ENCODE measurements at regions not wholly inside any gene's neighbourhood (a gene's known extent, or its start where the extent isn't known, plus 50 kb on each side); places are given as distances from the start of the nearest gene placed in this dataset.
"Not testable (repeated sequence)": the region's sequence is repeated elsewhere in the genome, so short reads cannot be mapped to it uniquely, and the experiment has no call there.

DNA sequence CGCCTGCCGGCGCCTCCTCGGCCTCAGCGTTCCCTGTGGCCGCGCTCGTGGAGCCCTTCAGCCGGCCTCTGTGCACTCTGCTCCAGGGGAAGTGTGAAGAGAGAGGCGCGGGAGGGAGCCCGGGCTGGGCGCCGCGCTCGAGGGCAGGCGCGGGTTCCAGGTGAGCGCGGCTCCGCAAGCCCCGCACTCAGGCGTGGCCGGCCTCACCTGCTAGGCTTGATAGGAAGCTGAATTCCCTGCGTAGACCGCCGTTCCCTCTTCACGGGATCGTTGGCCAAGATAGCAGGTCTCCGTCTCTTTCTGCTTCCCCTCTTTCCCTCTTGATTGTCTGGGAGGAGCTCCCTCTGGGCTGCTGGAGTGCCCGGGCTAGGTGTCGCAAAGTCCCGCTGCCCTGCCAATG, 89.7 kb downstream of the ASCL4 start:
- TF ChIP-seq CTCF (IDR thresholded peaks at IDR 0.05; ENCODE audit: unreplicated experiment): no peak
- Mint-ChIP-seq H3K36me3 (ENCODE audit: insufficient read depth) (no peaks in the 10 kb centered on the region), H3K4me1 (ENCODE audit: low read depth) (peaks cover 1% of the 10 kb centered on the region), H3K4me3 (ENCODE audit: low read depth) (peak overlapping the region; percentile 36), H3K27ac (no peak overlapping the region), H3K27me3 (peaks cover 72% of the 10 kb centered on the region), H3K9me3 (ENCODE audit: low read depth) (peaks cover 7% of the 10 kb centered on the region)
- DNase-seq (ENCODE audit: low spot score, unreplicated experiment): no peak

DNA sequence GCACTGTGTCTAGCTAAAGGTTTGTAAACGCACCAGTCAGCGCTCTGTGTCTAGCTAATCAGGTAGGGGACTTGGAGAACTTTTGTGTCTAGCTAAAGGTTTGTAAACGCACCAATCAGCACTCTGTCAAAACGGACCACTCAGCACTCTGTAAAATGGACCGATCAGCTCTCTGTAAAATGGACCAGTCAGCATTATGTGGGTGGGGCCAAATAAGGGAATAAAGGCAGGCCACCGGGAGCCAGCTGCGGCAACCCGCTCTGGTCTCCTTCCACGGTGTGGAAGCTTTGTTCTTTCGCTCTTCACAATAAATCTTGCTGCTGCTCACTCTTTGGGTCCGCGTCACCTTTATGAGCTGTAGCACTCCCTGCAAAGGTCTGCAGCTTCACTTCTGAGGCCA, 90.2 kb downstream of the ASCL4 start:
- not testable (repeated sequence) for H3K4me3 Mint-ChIP-seq (ENCODE audit: low read depth); H3K27ac Mint-ChIP-seq; H3K36me3 Mint-ChIP-seq (ENCODE audit: insufficient read depth); H3K9me3 Mint-ChIP-seq (ENCODE audit: low read depth); H3K4me1 Mint-ChIP-seq (ENCODE audit: low read depth); DNase-seq (ENCODE audit: low spot score, unreplicated experiment)
- H3K27me3 Mint-ChIP-seq: peaks cover 73% of the 10 kb centered on the region

DNA sequence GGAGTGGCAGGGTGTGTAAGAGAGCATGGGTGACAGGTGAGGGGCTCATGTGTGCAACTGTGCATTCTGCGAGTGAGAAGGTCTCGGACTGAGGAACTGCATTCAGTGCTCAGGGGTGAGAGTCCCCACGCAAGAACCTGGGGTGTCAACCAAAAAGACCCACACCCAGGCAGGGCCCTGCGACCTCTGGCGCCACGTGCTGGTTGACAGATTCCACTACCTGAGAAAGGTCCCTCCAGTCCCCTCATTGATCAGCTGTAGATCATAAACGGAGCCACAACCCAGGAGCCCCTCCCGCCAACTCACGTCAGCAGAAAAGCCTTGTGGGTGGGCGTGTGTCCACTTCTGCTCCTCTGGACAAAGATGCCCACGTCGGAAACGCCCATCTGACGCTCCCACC, 98.7 kb downstream of the ASCL4 start:
- Mint-ChIP-seq H3K36me3 (ENCODE audit: insufficient read depth) (no peaks in the 10 kb centered on the region), H3K9me3 (ENCODE audit: low read depth) (no peaks in the 10 kb centered on the region), H3K27me3 (peaks cover 61% of the 10 kb centered on the region), H3K4me1 (ENCODE audit: low read depth) (no peaks in the 10 kb centered on the region), H3K27ac (no peak overlapping the region), H3K4me3 (ENCODE audit: low read depth) (no peak overlapping the region)
- no peak for DNase-seq (ENCODE audit: low spot score, unreplicated experiment)
- no peak for TF ChIP-seq CTCF (IDR thresholded peaks at IDR 0.05; ENCODE audit: unreplicated experiment)

- peaks cover 57% of the 10 kb centered on the region for H3K27me3 Mint-ChIP-seq
- no peak overlapping the region for H3K4me3 Mint-ChIP-seq (ENCODE audit: low read depth)
- no peaks in the 10 kb centered on the region for H3K36me3 Mint-ChIP-seq (ENCODE audit: insufficient read depth)
- TF ChIP-seq CTCF (IDR thresholded peaks at IDR 0.05; ENCODE audit: unreplicated experiment): no peak
- H3K9me3 Mint-ChIP-seq (ENCODE audit: low read depth): no peaks in the 10 kb centered on the region
- H3K4me1 Mint-ChIP-seq (ENCODE audit: low read depth): no peaks in the 10 kb centered on the region
- H3K27ac Mint-ChIP-seq: no peak overlapping the region
- no peak for DNase-seq (ENCODE audit: low spot score, unreplicated experiment)
These were observed 101.3 kb downstream of the ASCL4 start for GRCh38 chr12:107875786-107876185.

DNA sequence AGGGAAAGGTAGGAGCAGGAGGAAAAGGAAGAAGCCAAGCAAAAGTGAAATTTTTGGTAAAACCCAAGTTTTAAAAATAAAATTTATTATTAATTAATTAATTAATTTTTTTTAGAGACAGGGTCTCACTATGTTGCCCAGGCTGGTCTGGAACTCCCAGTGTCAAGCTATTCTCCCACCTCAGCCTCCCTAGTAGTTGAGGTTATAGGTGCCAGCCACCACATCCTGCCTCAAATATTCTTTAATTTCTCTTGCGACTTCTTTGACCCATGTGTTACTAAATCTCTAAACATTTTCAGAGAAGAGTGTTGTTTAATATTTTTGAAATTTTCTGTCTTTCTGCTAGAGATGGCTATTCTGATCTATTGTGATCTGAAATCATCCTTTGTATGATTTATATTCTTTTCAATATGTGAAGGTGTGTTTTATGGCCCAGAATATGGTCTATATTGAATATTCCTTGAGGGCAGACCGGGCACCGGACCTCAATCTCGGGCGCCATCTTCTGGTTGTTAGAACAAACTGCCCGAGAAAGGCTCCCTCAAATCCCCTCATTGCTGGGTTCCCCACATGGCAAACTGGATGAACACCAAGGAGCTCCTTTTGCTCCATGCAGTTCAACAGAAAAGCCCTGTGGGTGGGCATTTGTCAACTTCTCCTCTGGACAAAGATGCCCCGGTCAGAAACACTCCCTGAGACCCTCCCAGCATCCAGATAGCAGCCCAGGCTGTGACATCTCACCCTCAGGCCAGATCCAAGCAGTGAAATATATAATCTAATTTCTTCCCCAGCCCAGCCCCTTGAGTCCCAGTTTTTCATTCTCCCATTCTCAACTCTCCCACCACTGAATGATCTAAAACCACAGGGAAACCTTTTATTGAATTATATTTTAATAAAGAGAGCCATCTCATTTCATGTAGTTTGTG, 110.5 kb downstream of the ASCL4 start:
- no peaks in the 10 kb centered on the region for H3K9me3 Mint-ChIP-seq (ENCODE audit: low read depth)
- no peak overlapping the region for H3K27ac Mint-ChIP-seq
- TF ChIP-seq CTCF (IDR thresholded peaks at IDR 0.05; ENCODE audit: unreplicated experiment): peak; percentile 83
- no peak overlapping the region for H3K4me3 Mint-ChIP-seq (ENCODE audit: low read depth)
- H3K4me1 Mint-ChIP-seq (ENCODE audit: low read depth): no peaks in the 10 kb centered on the region
- no peaks in the 10 kb centered on the region for H3K36me3 Mint-ChIP-seq (ENCODE audit: insufficient read depth)
- peaks cover 44% of the 10 kb centered on the region for H3K27me3 Mint-ChIP-seq
- peak; percentile 41 for DNase-seq (ENCODE audit: low spot score, unreplicated experiment)

GRCh38 chr12:107888789-107889188, 114.3 kb downstream of the ASCL4 start:
- Mint-ChIP-seq H3K9me3 (ENCODE audit: low read depth) (no peaks in the 10 kb centered on the region), H3K27me3 (peaks cover 24% of the 10 kb centered on the region), H3K36me3 (ENCODE audit: insufficient read depth) (no peaks in the 10 kb centered on the region), H3K4me1 (ENCODE audit: low read depth) (no peaks in the 10 kb centered on the region), H3K4me3 (ENCODE audit: low read depth) (no peak overlapping the region), H3K27ac (no peak overlapping the region)
- no peak for DNase-seq (ENCODE audit: low spot score, unreplicated experiment)
- TF ChIP-seq CTCF (IDR thresholded peaks at IDR 0.05; ENCODE audit: unreplicated experiment): no peak
